ENCODE measurements at regions not wholly inside any gene's neighbourhood (a gene's known extent, or its start where the extent isn't known, plus 50 kb on each side); places are given as distances from the start of the nearest gene placed in this dataset.

DNA sequence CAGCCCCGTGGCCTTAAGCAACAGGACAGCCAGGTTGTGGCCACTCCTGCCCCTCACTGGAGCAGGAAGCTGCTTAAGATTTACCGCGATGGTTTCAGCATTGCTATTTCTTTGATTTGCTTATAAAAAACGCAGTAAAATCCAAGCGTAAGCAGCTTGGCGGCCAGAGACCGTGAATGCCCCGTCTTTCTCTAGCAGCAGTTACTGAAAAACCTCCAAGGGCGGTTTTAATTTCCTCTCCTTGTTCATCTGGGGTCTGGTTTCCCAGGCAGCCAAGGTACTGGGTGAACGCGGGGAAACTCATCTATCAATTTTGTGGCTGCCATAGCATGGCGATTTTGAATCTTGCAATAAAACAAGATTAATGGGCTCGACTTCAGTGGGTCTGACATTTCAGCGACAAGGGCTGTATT lies 130.3 kb downstream of the MINAR1 start:
- no peaks in the 10 kb centered on the region for H3K9me3 ChIP-seq (ENCODE audit: control insufficient read depth in 4 of 4, low read length in 3 of 4)
- DNase-seq (ENCODE audit: low spot score), result no peak
- no peak overlapping the region for H3K9ac ChIP-seq (ENCODE audit: low read depth in 1 of 2, low read length in 2 of 2)
- TF ChIP-seq FOXA2 (IDR thresholded peaks at IDR 0.05) (no peak), HNF4A (conservative IDR thresholded peaks at IDR 0.05) (no peak), REST (IDR thresholded peaks at IDR 0.05) (no peak), YY1 (IDR thresholded peaks at IDR 0.05) (no peak)
- no peak overlapping the region for H3K27ac ChIP-seq (ENCODE audit: low read depth in 1 of 2, low read length in 2 of 2)
- peaks cover 0 to 10% (median 0%) of the 10 kb centered on the region in 4 donors for H3K27me3 ChIP-seq (ENCODE audit: control insufficient read depth in 4 of 4, insufficient read depth in 4 of 4, low read length in 3 of 4)
- H3K36me3 ChIP-seq (ENCODE audit: control insufficient read depth in 4 of 4, insufficient read depth in 3 of 4, low read depth in 1 of 4, low read length in 3 of 4), result no peaks in the 10 kb centered on the region
- H3K4me1 ChIP-seq (ENCODE audit: control insufficient read depth in 4 of 4, insufficient read depth in 4 of 4, low read length in 3 of 4), result no peaks in the 10 kb centered on the region
- 80% methylated on average over 14 of the region's 14 CpGs for WGBS
- H3K4me3 ChIP-seq (ENCODE audit: low read depth in 1 of 3, low read length in 3 of 3), result no peak overlapping the region

DNA sequence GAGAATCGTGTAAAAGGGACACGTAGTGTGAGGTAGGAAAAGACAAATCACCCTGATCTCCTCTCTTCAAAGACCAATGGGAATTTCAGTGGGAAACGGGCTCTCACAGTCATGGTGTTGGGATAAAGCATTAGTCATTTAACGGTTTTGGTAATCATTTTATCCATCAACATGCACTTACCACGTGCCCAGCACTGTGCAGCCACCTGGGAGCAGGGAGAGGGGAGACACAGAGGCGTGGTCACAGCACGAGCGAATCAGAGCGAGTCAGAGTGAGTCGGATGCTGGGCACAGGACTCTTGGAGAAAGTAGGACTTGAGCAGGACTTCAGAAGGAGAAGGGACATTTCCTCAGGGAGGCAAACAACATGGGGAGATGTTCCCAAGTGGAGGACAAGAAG lies 130.8 kb downstream of the MINAR1 start:
- DNase-seq (ENCODE audit: low spot score), result no peak
- WGBS, result 82% methylated on average over 10 of the region's 10 CpGs
- Histone ChIP-seq H3K9me3 (ENCODE audit: control insufficient read depth in 4 of 4, low read length in 3 of 4) (peaks cover 0 to 2% (median under 1%) of the 10 kb centered on the region in 4 donors), H3K36me3 (ENCODE audit: control insufficient read depth in 4 of 4, insufficient read depth in 3 of 4, low read depth in 1 of 4, low read length in 3 of 4) (no peaks in the 10 kb centered on the region), H3K4me3 (ENCODE audit: low read depth in 1 of 3, low read length in 3 of 3) (no peak overlapping the region), H3K9ac (ENCODE audit: low read depth in 1 of 2, low read length in 2 of 2) (no peak overlapping the region), H3K4me1 (ENCODE audit: control insufficient read depth in 4 of 4, insufficient read depth in 4 of 4, low read length in 3 of 4) (no peaks in the 10 kb centered on the region), H3K27me3 (ENCODE audit: control insufficient read depth in 4 of 4, insufficient read depth in 4 of 4, low read length in 3 of 4) (peaks cover 0 to 10% (median 0%) of the 10 kb centered on the region in 4 donors), H3K27ac (ENCODE audit: low read depth in 1 of 2, low read length in 2 of 2) (no peak overlapping the region)
- TF ChIP-seq, protein P1, sequence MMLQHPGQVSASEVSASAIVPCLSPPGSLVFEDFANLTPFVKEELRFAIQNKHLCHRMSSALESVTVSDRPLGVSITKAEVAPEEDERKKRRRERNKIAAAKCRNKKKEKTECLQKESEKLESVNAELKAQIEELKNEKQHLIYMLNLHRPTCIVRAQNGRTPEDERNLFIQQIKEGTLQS (IDR thresholded peaks at IDR 0.05), result no peak
- TF ChIP-seq RXRA (IDR thresholded peaks at IDR 0.05) (no peak), JUND (IDR thresholded peaks at IDR 0.05) (no peak), MAX (IDR thresholded peaks at IDR 0.05) (no peak)

DNA sequence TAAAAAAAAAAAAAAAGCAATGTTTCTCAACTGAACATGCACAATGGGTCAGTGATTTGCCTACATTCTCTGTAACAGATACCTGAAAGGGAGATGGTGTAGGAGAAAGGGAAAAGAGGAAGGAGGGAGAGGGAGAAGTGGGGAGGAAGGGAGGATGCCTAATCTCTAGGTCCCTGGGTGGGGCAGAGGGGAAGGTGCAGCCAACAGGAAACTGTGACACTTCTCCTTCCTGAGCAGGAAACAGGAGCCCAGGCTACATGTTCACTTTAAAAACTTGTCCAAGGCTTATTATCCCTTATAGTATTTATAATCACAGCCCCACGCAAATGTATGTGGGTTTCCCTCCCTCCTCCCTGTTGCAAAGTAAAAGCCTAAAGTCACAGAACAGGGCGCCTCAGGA lies 137.9 kb downstream of the MINAR1 start:
- peaks cover 0 to 4% (median under 1%) of the 10 kb centered on the region in 4 donors for H3K9me3 ChIP-seq (ENCODE audit: control insufficient read depth in 4 of 4, low read length in 3 of 4)
- H3K36me3 ChIP-seq (ENCODE audit: control insufficient read depth in 4 of 4, insufficient read depth in 3 of 4, low read depth in 1 of 4, low read length in 3 of 4), result no peaks in the 10 kb centered on the region
- H3K9ac ChIP-seq (ENCODE audit: low read depth in 1 of 2, low read length in 2 of 2), result no peak overlapping the region
- H3K4me3 ChIP-seq (ENCODE audit: low read depth in 1 of 3, low read length in 3 of 3), result no peak overlapping the region
- no peak overlapping the region for H3K27ac ChIP-seq (ENCODE audit: low read depth in 1 of 2, low read length in 2 of 2)
- WGBS, result 59% methylated on average over 2 of the region's 2 CpGs
- DNase-seq (ENCODE audit: low spot score), result no peak
- H3K27me3 ChIP-seq (ENCODE audit: control insufficient read depth in 4 of 4, insufficient read depth in 4 of 4, low read length in 3 of 4), result peaks cover 0 to 6% (median 0%) of the 10 kb centered on the region in 4 donors
- no peaks in the 10 kb centered on the region for H3K4me1 ChIP-seq (ENCODE audit: control insufficient read depth in 4 of 4, insufficient read depth in 4 of 4, low read length in 3 of 4)
- TF ChIP-seq RXRA (IDR thresholded peaks at IDR 0.05) (no peak), NR2F2 (IDR thresholded peaks at IDR 0.05) (no peak), HNF4G (IDR thresholded peaks at IDR 0.05) (no peak), HNF4A (conservative IDR thresholded peaks at IDR 0.05) (no peak), MAX (IDR thresholded peaks at IDR 0.05) (no peak), FOXA2 (IDR thresholded peaks at IDR 0.05) (no peak), JUND (IDR thresholded peaks at IDR 0.05) (no peak), SP1 (IDR thresholded peaks at IDR 0.05) (no peak), FOXA1 (IDR thresholded peaks at IDR 0.05) (no peak)

Data from liver (tissue), 7 donors.